WTC11 (cell line): ENCODE measurements at regions not wholly inside any gene's neighbourhood (a gene's known extent, or its start where the extent isn't known, plus 50 kb on each side); places are given as distances from the start of the nearest gene placed in this dataset.

Source experiments
- ATAC-seq: fragments of 200-7000 bp; cut with Tn5 transposase; 2 replicates; pipeline ENCODE4 v1.10.0; 2021; ENCODE audit warnings: mild to moderate bottlenecking, moderate library complexity
- CTCF ChIA-PET: fragments of 300-600 bp; sonication (Branson Sonifier 250); formaldehyde crosslinking; loops from one replicate; lab custom pipeline; 2021; ENCODE audit warnings: antibody characterized with exemption; lab: Charles Lee
- POLR2A ChIA-PET: fragments of 350-600 bp; sonication (Branson Sonifier 250); formaldehyde crosslinking; loops from one replicate; lab custom pipeline; 2021; ENCODE audit warnings: antibody characterized with exemption; lab: Charles Lee
- DNase-seq: peaks from one replicate; pipeline ENCODE4 v3.0.0; 2021; ENCODE audit warnings: low spot score
- H3K27ac Mint-ChIP-seq: 2 replicates; pipeline ENCODE4 v1.8.0; 2021; ENCODE audit warnings: mixed read lengths
- H3K27me3 Mint-ChIP-seq: 2 replicates; pipeline ENCODE4 v1.8.0; 2021; ENCODE audit warnings: low read depth, mild to moderate bottlenecking, moderate library complexity, mixed read lengths
- H3K36me3 Mint-ChIP-seq: 2 replicates; pipeline ENCODE4 v1.8.0; 2021; ENCODE audit warnings: mixed read lengths
- H3K4me1 Mint-ChIP-seq: 2 replicates; pipeline ENCODE4 v1.8.0; 2022; ENCODE audit warnings: mixed read lengths
- H3K4me3 Mint-ChIP-seq: 2 replicates; pipeline ENCODE4 v1.8.0; 2021; ENCODE audit warnings: mild to moderate bottlenecking, moderate library complexity, mixed read lengths
- H3K9me3 Mint-ChIP-seq: 2 replicates; pipeline ENCODE4 v1.8.0; 2021; ENCODE audit warnings: mixed read lengths
- ETV6 ChIP-seq: sonication (generic); formaldehyde crosslinking; IDR thresholded peaks from 2 replicates; pipeline ENCODE4 v1.8.1; 2022; ENCODE audit warnings: mild to moderate bottlenecking, missing genetic modification reagents
- IRF2 ChIP-seq: sonication (generic); formaldehyde crosslinking; IDR thresholded peaks from 2 replicates; pipeline ENCODE4 v1.8.0; 2022; ENCODE audit warnings: low read depth, missing genetic modification reagents, borderline replicate concordance
- MXD4 ChIP-seq: fragments of 250-450 bp; sonication (Bioruptor Pico); IDR thresholded peaks from 2 replicates; pipeline ENCODE4 v1.8.0; 2021; ENCODE audit warnings: mild to moderate bottlenecking, moderate library complexity, borderline replicate concordance
- SMAD3 ChIP-seq: sonication (generic); formaldehyde crosslinking; IDR thresholded peaks from 2 replicates; pipeline ENCODE4 v1.8.0; 2022; ENCODE audit warnings: missing genetic modification reagents, mild to moderate bottlenecking, borderline replicate concordance
- SP1 ChIP-seq: sonication (generic); formaldehyde crosslinking; conservative IDR thresholded peaks from 2 replicates; pipeline ENCODE4 v1.8.1; 2022; ENCODE audit warnings: missing genetic modification reagents
- TEAD1 ChIP-seq: sonication (generic); formaldehyde crosslinking; IDR thresholded peaks from 2 replicates; pipeline ENCODE4 v1.8.0; 2022; ENCODE audit warnings: mild to moderate bottlenecking, missing genetic modification reagents
- TEAD4 ChIP-seq: sonication (generic); formaldehyde crosslinking; IDR thresholded peaks from 2 replicates; pipeline ENCODE4 v1.8.0; 2022; ENCODE audit warnings: mild to moderate bottlenecking, missing genetic modification reagents
- ZBTB21 ChIP-seq: sonication (generic); formaldehyde crosslinking; IDR thresholded peaks from 2 replicates; pipeline ENCODE4 v1.8.1; 2023; ENCODE audit warnings: mild to moderate bottlenecking, missing genetic modification reagents, borderline replicate concordance
- ZNF219 ChIP-seq: sonication (generic); formaldehyde crosslinking; IDR thresholded peaks from 2 replicates; pipeline ENCODE4 v1.8.0; 2023; ENCODE audit warnings: missing genetic modification reagents, mild to moderate bottlenecking, borderline replicate concordance
- ZNF396 ChIP-seq: fragments of 250-450 bp; sonication (Bioruptor Pico); IDR thresholded peaks from 2 replicates; pipeline ENCODE4 v1.8.0; 2021; ENCODE audit warnings: mild to moderate bottlenecking, moderate library complexity, borderline replicate concordance
- ZNF423 ChIP-seq: fragments of 250-450 bp; sonication (Bioruptor Pico); IDR thresholded peaks from 2 replicates; pipeline ENCODE4 v2.1.2; 2022; ENCODE audit warnings: mild to moderate bottlenecking, moderate library complexity
- TF ChIP-seq, protein P1 (sequence below): sonication (generic); formaldehyde crosslinking; IDR thresholded peaks from 2 replicates; pipeline ENCODE4 v1.8.1; 2022; ENCODE audit warnings: mild to moderate bottlenecking, moderate library complexity, missing genetic modification reagents
- TF ChIP-seq, protein P2 (sequence below): fragments of 250-450 bp; sonication (Bioruptor Pico); IDR thresholded peaks from 2 replicates; pipeline ENCODE4 v1.8.0; 2021; ENCODE audit warnings: mild to moderate bottlenecking
- TF ChIP-seq, protein P3 (sequence below): sonication (generic); formaldehyde crosslinking; IDR thresholded peaks from 2 replicates; pipeline ENCODE4 v1.8.0; 2022; ENCODE audit warnings: mild to moderate bottlenecking, missing genetic modification reagents
- TF ChIP-seq, protein P4 (sequence below): fragments of 250-450 bp; sonication (Bioruptor Pico); IDR thresholded peaks from 2 replicates; pipeline ENCODE4 v1.9.0; 2021; ENCODE audit warnings: mild to moderate bottlenecking
- TF ChIP-seq, protein P5 (sequence below): sonication (generic); formaldehyde crosslinking; IDR thresholded peaks from 2 replicates; pipeline ENCODE4 v1.8.0; 2023; ENCODE audit warnings: mild to moderate bottlenecking, missing genetic modification reagents

DNA sequence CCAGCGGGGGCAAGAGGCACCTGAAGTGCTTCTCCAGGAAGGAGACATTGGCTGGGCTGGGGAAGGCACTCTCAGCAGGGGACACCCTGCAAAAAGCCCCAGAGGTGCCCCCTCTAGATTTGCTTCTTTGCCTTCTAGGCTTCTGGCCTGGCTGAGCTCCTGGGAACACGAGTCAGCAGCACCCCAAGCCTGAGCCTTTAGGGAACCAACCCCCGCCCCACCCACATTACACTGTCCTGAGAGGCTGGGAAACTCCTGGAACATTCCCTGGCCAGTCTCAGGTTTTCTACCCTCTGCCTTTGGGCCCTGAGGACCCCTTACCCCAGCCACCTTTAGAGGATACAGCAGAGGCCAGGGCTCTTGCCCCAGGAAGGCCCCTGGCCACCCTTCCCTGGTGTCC, 108.4 kb upstream of the LINGO1 start (continued):
- TF ChIP-seq, protein P1, sequence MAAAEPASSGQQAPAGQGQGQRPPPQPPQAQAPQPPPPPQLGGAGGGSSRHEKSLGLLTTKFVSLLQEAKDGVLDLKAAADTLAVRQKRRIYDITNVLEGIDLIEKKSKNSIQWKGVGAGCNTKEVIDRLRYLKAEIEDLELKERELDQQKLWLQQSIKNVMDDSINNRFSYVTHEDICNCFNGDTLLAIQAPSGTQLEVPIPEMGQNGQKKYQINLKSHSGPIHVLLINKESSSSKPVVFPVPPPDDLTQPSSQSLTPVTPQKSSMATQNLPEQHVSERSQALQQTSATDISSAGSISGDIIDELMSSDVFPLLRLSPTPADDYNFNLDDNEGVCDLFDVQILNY (CRISPR knock-in tag) = no peak
- TF ChIP-seq ZNF396 (no peak), SP1 (CRISPR knock-in tag) (no peak), TEAD4 (CRISPR knock-in tag) (no peak), SMAD3 (CRISPR knock-in tag) (no peak), MXD4 (CRISPR knock-in tag) (no peak)
- TF ChIP-seq, protein P2, sequence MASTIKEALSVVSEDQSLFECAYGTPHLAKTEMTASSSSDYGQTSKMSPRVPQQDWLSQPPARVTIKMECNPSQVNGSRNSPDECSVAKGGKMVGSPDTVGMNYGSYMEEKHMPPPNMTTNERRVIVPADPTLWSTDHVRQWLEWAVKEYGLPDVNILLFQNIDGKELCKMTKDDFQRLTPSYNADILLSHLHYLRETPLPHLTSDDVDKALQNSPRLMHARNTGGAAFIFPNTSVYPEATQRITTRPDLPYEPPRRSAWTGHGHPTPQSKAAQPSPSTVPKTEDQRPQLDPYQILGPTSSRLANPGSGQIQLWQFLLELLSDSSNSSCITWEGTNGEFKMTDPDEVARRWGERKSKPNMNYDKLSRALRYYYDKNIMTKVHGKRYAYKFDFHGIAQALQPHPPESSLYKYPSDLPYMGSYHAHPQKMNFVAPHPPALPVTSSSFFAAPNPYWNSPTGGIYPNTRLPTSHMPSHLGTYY (CRISPR knock-in tag) = no peak

DNA sequence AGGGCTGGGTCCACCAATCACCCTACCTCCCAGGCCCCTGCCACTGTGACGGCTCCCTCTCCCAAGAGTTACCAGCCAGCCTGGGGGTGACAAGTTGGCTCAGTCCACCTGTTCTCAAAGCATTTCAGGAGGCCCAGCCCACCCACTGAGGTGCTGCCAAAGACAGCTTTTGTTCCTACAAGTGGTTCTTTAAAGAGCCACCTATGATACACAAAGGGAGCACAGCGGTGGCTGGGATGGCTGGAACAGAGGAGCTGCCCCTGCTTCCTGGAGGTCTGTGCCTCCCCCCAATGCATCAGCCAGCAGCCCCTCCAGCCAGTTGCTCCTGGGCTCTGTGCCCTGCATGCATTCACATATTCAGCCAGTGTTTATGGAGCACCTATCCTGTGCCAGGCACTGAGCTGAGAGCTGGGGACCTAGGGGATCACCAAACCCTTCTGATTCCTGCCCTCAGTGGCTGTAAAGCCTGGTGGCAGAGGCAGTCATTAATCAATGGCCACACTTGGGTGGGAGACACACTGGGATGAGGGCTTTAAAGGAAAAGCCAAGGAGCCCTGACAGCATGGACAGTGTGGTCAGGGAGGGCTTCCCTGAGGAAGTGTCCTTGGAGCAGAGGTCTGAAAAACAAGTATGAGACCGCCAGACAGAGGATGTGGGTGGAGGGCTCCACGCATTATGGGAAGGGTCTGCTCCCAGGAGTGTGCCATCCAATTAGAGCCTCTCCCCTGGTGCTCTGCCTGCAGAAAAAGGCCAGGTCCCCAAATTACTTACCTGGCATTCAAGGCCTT, 107.1 kb upstream of the LINGO1 start:
- H3K36me3 Mint-ChIP-seq = no peaks in the 10 kb centered on the region
- ChIA-PET POLR2A (interaction anchor here (1.4 kb wide), 1 partner anchor 106 kb away, joined by 3 read pairs; no protein-coding TSS in a partner anchor), CTCF (interaction anchor here (0.5 to 4.9 kb wide), 18 partner anchors 9 to 316 kb away, joined by 3 to 25 read pairs (median 4); partner anchors contain the start of gene LINGO1)
- peak overlapping the region; percentile 67 for H3K27ac Mint-ChIP-seq
- DNase-seq = peak; percentile 68
- H3K27me3 Mint-ChIP-seq = no peaks in the 10 kb centered on the region; the same call in 1 of the 2 replicates
- 0 out of 2 replicates have a peak, but pooled peaks have one; percentile 26 for TF ChIP-seq SP1 (CRISPR knock-in tag)
- TF ChIP-seq TEAD4 (CRISPR knock-in tag) = no peak
- TF ChIP-seq IRF2 (CRISPR knock-in tag) = no peak
- TF ChIP-seq, protein P2 (CRISPR knock-in tag) = 0 out of 2 replicates have a peak, but pooled peaks have one; percentile 26
- TF ChIP-seq TEAD1 (CRISPR knock-in tag) = peak; percentile 67; the same call in 1 of the 2 replicates
- TF ChIP-seq, protein P3, sequence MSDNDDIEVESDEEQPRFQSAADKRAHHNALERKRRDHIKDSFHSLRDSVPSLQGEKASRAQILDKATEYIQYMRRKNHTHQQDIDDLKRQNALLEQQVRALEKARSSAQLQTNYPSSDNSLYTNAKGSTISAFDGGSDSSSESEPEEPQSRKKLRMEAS (CRISPR knock-in tag) = peak; percentile 43; the same call in 1 of the 2 replicates
- peak; percentile 85; the same call in 1 of the 2 replicates for TF ChIP-seq ETV6
- TF ChIP-seq ZNF423 = peak; percentile 97
- TF ChIP-seq, all 79 proteins: peak for 6
- H3K4me3 Mint-ChIP-seq = peak overlapping the region; percentile 52
- peaks cover 42% of the 10 kb centered on the region for H3K4me1 Mint-ChIP-seq
- H3K9me3 Mint-ChIP-seq = no peaks in the 10 kb centered on the region
- ATAC-seq = peak; percentile 77

DNA sequence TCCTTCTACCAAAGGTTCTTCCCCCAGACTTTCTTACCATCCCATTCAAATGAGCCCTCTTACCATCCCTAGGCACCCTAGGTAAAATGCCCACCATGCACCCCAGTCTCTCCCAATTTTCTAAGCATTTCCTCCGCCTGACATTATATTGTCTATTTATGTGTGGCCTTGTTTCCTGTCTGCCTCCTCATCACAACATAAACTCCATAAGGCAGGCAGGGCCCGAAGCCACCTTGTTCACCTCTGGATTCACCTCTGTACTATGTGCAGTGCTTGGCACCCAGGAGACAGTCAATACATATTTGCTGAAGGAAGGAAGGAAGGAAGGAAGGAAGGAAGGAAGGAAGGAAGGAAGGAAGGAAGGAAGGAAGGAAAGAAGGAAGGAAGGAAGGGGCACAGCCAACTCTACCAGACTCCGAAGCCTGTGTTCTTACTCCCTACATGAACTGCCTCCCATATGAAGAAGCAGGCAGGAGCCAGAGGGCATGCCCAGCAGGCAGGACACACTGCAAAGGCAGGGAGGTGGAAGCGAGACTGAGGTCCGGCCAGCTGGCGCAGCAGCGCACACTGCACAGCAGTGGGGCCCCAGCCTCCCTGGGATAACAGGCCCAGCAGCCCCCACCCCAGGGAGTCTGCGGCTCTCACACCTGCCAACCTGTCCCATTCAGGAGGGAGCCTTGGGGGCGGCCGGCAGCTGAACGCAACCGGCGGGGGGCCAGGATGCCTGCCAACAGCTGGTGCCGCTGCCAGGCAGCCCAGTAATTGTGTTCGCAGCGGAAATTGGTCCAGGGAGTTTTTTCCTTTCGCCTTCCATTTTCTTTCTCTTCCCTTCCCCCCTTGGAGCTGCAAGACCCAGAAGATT, 106.0 kb upstream of the LINGO1 start:
- POLR2A ChIA-PET = interaction anchor here (0.6 to 1.4 kb wide), 3 partner anchors 95 to 117 kb away, joined by 3 to 4 read pairs (median 3); no protein-coding TSS in a partner anchor
- Mint-ChIP-seq H3K27ac (no peak overlapping the region), H3K4me1 (peaks cover 46% of the 10 kb centered on the region), H3K4me3 (peak overlapping the region; percentile 52), H3K27me3 (no peaks in the 10 kb centered on the region; the same call in 1 of the 2 replicates), H3K9me3 (no peaks in the 10 kb centered on the region), H3K36me3 (no peaks in the 10 kb centered on the region)
- DNase-seq = peak; percentile 40
- ATAC-seq = peak; percentile 10
- CTCF ChIA-PET = interaction anchor here (0.5 to 4.9 kb wide), 15 partner anchors 21 to 318 kb away, joined by 3 to 25 read pairs (median 3); no protein-coding TSS in a partner anchor
- TF ChIP-seq, protein P4, sequence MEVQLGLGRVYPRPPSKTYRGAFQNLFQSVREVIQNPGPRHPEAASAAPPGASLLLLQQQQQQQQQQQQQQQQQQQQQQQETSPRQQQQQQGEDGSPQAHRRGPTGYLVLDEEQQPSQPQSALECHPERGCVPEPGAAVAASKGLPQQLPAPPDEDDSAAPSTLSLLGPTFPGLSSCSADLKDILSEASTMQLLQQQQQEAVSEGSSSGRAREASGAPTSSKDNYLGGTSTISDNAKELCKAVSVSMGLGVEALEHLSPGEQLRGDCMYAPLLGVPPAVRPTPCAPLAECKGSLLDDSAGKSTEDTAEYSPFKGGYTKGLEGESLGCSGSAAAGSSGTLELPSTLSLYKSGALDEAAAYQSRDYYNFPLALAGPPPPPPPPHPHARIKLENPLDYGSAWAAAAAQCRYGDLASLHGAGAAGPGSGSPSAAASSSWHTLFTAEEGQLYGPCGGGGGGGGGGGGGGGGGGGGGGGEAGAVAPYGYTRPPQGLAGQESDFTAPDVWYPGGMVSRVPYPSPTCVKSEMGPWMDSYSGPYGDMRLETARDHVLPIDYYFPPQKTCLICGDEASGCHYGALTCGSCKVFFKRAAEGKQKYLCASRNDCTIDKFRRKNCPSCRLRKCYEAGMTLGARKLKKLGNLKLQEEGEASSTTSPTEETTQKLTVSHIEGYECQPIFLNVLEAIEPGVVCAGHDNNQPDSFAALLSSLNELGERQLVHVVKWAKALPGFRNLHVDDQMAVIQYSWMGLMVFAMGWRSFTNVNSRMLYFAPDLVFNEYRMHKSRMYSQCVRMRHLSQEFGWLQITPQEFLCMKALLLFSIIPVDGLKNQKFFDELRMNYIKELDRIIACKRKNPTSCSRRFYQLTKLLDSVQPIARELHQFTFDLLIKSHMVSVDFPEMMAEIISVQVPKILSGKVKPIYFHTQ = 0 out of 2 replicates have a peak, but pooled peaks have one; percentile 59
- TF ChIP-seq, protein P5, sequence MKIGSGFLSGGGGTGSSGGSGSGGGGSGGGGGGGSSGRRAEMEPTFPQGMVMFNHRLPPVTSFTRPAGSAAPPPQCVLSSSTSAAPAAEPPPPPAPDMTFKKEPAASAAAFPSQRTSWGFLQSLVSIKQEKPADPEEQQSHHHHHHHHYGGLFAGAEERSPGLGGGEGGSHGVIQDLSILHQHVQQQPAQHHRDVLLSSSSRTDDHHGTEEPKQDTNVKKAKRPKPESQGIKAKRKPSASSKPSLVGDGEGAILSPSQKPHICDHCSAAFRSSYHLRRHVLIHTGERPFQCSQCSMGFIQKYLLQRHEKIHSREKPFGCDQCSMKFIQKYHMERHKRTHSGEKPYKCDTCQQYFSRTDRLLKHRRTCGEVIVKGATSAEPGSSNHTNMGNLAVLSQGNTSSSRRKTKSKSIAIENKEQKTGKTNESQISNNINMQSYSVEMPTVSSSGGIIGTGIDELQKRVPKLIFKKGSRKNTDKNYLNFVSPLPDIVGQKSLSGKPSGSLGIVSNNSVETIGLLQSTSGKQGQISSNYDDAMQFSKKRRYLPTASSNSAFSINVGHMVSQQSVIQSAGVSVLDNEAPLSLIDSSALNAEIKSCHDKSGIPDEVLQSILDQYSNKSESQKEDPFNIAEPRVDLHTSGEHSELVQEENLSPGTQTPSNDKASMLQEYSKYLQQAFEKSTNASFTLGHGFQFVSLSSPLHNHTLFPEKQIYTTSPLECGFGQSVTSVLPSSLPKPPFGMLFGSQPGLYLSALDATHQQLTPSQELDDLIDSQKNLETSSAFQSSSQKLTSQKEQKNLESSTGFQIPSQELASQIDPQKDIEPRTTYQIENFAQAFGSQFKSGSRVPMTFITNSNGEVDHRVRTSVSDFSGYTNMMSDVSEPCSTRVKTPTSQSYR = no peak
- TF ChIP-seq ZNF423 = peak; percentile 100
- TF ChIP-seq ZBTB21 (CRISPR knock-in tag) = peak; percentile 17; the same call in 1 of the 2 replicates
- TF ChIP-seq ZNF219 (CRISPR knock-in tag) = 0 out of 2 replicates have a peak, but pooled peaks have one; percentile 48
- 0 out of 2 replicates have a peak, but pooled peaks have one; percentile 56 for TF ChIP-seq ETV6
